ENCODE measurements at regions not wholly inside any gene's neighbourhood (a gene's known extent, or its start where the extent isn't known, plus 50 kb on each side); places are given as distances from the start of the nearest gene placed in this dataset.
A peak's percentile ranks its signal among the peaks of the same experiment; 100 is the strongest.

GRCh38 chr12:42760550-42760949 lies 171.0 kb upstream of the PRICKLE1 start:
- Mint-ChIP-seq H3K36me3 (ENCODE audit: low read depth) (no peaks in the 10 kb centered on the region), H3K4me1 (ENCODE audit: low read depth) (peaks cover 51% of the 10 kb centered on the region), H3K9me3 (no peaks in the 10 kb centered on the region; the same call in 1 of the 2 replicates), H3K27me3 (ENCODE audit: insufficient read depth) (no peaks in the 10 kb centered on the region), H3K4me3 (no peak overlapping the region), H3K27ac (no peak overlapping the region)
- no peak for DNase-seq
- TF ChIP-seq CTCF (IDR thresholded peaks at IDR 0.05): no peak

DNA sequence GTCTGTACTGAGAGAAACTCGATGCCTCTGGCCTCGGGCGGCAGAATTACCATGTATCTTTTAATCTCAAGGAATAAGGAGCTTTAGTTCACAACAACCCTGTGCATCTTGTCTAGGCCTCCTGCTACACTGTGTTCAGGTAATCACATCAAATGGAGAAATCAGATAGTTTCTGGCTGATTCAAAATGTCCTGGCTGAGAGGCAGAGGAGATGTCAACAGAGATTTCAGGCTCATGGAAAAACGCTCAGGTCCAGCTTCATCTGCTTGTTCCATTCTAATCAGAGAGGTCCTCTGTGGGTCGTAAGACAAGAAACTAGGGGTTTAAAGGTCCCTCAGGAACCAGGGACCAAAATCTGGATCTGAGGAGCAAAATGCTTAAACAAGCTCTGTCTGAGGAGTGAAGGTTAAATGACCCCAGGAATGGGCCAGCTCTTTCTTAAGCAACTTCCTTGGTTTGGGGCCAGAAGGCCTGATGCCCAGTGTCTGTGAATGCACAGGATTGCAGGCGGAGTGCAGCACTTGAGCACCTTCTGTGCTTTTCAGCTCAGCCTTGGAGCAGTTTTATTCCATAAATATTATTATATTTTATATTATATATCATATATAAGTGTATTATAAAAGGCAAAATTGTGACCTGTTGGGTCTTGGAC lies 170.2 kb upstream of the PRICKLE1 start:
- no peaks in the 10 kb centered on the region for H3K36me3 Mint-ChIP-seq (ENCODE audit: low read depth)
- DNase-seq: no peak
- H3K27ac Mint-ChIP-seq: no peak overlapping the region
- H3K4me3 Mint-ChIP-seq: no peak overlapping the region
- no peak for TF ChIP-seq CTCF (IDR thresholded peaks at IDR 0.05)
- no peaks in the 10 kb centered on the region for H3K27me3 Mint-ChIP-seq (ENCODE audit: insufficient read depth)
- H3K9me3 Mint-ChIP-seq: no peaks in the 10 kb centered on the region; the same call in 1 of the 2 replicates
- H3K4me1 Mint-ChIP-seq (ENCODE audit: low read depth): peaks cover 51% of the 10 kb centered on the region

GRCh38 chr12:42758806-42759205 lies 169.3 kb upstream of the PRICKLE1 start:
- Mint-ChIP-seq H3K9me3 (no peaks in the 10 kb centered on the region; the same call in 1 of the 2 replicates), H3K4me3 (no peak overlapping the region), H3K36me3 (ENCODE audit: low read depth) (no peaks in the 10 kb centered on the region), H3K27me3 (ENCODE audit: insufficient read depth) (no peaks in the 10 kb centered on the region), H3K4me1 (ENCODE audit: low read depth) (peaks cover 51% of the 10 kb centered on the region), H3K27ac (no peak overlapping the region)
- TF ChIP-seq CTCF (IDR thresholded peaks at IDR 0.05): no peak
- no peak for DNase-seq

DNA sequence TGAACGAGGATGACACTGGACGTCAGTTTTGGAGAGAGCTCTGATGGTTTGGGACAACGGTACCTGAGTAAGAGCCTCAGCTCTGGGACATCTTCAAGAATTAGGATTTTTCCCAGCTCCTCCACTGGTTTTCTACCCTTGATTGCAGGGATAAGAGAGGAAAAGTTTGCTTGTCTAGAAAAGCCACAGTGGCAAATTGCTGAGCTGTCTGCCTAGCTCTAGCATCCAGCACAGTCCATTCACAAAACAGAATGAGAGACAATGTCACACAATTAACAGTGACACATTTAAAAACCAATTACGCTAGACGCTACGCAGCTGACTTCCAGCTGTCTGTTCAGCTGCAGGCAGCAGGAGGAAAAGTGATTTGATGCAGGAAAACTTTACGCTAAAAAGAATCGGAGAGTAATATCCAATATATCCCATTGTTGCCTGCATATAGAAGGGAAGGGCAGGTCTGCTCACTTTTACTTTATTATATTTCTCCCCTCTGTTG lies 168.1 kb upstream of the PRICKLE1 start:
- Mint-ChIP-seq H3K4me1 (ENCODE audit: low read depth) (peaks cover 51% of the 10 kb centered on the region), H3K36me3 (ENCODE audit: low read depth) (no peaks in the 10 kb centered on the region), H3K27me3 (ENCODE audit: insufficient read depth) (peaks cover 3% of the 10 kb centered on the region; the same call in 1 of the 2 replicates), H3K9me3 (no peaks in the 10 kb centered on the region; the same call in 1 of the 2 replicates), H3K27ac (peak overlapping the region; percentile 50; the same call in 1 of the 2 replicates), H3K4me3 (no peak overlapping the region)
- no peak for TF ChIP-seq CTCF (IDR thresholded peaks at IDR 0.05)
- DNase-seq: no peak

DNA sequence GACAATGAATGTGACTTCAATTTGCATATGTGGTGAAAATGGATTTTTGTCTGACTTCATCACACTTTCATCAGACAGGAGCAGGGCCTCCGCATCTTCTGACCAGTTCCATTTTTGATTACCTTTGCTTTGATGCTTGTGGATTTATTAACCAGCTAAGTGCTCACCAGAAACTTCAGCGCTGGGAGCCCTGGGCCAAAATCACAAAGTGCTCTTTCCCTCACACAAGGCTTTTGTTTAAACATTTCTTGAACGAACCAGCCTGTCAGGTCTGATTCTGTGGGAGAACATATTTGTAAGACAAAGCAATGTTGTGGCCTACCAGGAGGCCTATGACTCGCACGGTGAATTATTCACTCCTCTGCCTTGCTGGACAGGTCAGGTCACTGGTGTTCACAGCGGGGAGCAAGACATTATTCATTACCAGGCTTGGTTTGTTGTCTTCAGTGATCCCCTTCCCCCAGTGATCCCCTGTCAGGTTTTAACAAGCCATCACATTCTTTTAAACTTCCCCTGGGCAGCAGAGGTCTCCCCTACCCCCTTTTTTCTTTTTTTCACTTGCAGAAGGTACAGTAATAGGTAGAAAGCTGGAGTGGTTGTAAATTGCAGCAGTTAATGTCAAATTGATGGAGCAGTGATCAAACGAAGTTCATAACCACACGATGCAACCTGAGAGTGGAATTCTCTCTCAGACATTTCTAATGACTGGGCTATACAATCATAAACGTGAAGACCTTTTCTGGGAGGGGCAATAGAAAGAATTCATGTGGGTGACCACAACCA lies 167.5 kb upstream of the PRICKLE1 start:
- Mint-ChIP-seq H3K9me3 (no peaks in the 10 kb centered on the region; the same call in 1 of the 2 replicates), H3K27ac (peak overlapping the region; percentile 67), H3K4me3 (peak overlapping the region; percentile 29; the same call in 1 of the 2 replicates), H3K36me3 (ENCODE audit: low read depth) (no peaks in the 10 kb centered on the region), H3K27me3 (ENCODE audit: insufficient read depth) (peaks cover 3% of the 10 kb centered on the region; the same call in 1 of the 2 replicates), H3K4me1 (ENCODE audit: low read depth) (peaks cover 46% of the 10 kb centered on the region)
- no peak for TF ChIP-seq CTCF (IDR thresholded peaks at IDR 0.05)
- DNase-seq: peak; percentile 66
